Activated T-cell treated with anti-CD3 and anti-CD28 coated beads for 24 hours (primary cell): ENCODE measurements at regions not wholly inside any gene's neighbourhood (a gene's known extent, or its start where the extent isn't known, plus 50 kb on each side); places are given as distances from the start of the nearest gene placed in this dataset.

ENCODE experiments used
- DNase-seq: peaks from one replicate; pipeline ENCODE4 v3.0.0-alpha.2; 2020; ENCODE audit warnings: low read depth

DNA sequence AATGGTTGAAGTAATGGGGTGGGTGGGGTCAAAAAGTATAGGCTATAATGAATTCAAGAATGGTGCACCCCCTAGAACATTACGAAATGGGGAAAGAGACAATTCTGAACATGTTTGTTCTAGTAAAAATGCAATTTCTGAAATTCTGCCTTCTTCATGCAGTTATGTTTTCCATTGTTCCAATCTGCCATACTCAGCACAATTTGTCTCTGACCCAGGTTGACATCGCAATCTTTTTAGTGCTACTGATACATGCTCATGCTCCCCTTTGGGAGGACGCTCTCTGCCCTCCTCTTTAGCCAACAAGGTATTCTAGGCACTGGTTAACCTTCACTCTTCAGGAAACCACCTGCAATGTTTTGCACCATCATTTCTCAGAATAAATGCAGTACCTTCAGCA is 1303.9 kb upstream of the PIK3C3 start:
- DNase-seq, result no peak

DNA sequence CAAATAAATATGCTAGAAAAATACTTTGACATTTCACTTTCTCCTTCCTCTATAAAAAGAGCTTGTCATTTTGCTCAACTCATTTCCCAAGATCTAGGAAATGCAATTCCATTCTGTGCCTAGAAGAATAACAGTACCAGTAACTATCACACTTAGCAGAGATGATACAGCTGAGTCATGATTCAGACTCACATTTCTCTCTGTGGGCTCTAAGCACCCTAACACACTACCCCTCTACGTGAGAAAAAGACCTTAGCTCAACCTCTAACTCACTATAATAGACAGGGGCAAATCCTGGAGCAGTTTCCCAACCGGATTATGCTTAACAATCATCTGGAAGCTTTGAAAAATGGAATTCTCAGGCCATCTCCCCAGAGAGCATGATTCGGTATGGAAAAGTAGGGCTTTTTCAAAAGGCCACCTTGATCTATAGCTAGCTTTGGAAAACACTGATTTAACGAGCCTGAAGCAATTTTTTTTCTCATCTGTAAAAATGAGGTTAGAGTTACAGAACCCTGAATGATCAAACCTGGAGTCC is 1312.3 kb upstream of the PIK3C3 start:
- DNase-seq, result no peak

DNA sequence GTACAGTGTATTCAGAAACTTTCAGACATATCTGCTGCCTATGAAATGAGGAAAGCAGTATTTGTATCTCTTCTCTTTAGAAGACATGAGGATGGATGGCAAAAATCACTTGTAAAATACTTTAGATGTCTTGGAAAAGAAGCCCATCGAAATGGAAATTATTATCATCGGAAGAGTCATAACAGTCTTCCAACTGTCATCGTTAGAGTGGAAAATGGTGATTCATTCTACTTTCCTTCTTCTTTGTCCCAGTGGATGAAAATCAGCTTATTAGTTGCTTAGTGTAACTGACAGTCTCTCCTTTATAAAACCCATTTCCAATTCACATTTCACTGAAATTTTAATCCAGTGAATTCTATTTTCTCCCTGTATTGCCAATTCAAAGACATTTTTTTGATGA is 1323.7 kb upstream of the PIK3C3 start:
- no peak for DNase-seq

DNA sequence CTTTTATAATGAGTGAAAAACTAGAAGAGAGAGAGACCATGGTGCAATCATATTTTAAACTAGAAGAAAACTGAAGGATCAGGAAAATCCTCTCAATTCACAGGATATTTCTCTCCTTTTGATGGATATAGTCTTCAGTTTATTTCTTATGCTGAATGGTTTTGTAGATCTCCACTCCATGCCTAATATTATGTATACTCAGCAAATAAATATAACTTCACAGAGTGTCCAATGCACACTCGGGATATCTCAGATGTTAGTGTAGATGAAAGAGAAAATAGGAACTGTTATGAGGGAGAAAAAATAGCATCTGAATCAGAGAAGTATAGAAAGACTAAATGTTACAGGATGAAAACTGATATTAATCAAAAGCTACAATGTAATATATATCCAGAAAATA is 1324.5 kb upstream of the PIK3C3 start:
- no peak for DNase-seq

DNA sequence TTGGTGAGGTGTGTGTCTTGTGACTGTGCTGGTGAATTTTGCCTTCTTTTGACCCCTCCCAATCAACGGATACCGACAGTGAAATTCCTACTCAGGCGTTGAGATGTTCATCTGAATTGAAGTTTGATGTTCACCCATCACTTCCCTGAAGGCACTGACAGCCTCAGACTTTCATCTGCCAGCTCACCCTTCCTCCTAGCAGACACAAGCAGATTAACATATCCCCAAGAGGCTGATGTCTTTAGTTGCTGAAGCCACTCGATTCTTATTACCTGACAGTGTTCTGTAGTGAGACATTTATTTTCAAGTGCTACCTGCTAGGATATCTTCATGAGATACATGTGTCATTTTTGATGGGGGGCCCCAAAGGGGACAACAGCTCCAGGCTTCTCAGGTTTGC is 1330.1 kb upstream of the PIK3C3 start:
- DNase-seq, result no peak

DNA sequence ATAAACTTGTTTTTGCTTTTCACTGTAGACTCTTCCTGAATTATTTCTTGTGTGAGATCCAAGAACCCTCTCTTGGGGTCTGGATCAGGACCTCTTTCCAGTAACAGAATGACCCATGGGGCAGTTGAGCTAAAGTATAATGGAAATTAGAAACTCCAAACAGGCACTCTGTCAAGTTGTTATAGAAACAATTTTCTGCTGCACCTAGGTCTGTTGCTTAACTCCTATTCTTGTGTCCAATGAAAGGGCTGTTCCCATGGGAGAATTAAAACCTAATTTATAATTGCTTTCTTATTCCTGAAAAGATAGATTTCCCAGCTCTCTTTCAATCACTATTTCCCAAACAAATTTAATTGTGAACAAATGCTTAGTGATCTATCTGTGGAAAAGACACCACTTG is 1341.3 kb upstream of the PIK3C3 start:
- no peak for DNase-seq

DNA sequence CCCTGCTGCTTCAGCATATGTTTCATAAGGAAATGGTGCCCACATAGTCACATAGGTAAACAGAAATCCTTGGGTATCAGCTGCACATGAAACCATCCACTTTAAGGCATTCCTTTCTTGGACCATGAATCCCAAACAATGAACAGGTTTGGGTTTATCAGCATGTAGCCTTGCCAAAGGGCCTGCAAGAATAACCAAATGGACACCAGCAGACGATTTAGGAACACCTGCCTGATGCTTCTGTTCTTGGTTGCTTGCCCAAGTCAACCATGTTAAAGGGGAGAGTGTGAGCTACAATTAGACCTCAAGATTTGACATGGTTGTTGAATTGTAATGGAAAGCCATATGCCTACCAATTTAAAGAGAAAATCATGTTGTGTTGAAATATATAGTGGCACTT is 1342.7 kb upstream of the PIK3C3 start:
- no peak for DNase-seq

DNA sequence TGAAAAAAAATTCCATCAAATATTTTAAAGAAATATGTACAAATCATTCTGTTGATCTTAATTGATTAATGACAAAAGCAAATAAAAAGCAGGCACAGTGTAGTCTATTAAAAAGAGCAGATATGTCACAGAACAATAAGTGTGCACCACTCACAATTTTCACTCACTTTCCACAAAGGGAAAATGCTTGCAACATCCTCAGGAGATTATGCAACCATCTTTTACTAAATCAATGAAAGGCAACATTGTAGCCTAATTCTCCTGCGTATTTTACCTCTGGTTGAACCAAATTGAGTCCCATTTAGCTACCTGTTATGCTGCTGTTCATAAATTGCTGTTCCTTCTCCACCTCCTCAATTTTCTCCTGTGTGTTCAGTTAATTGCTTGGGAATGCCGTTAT is 1346.8 kb upstream of the PIK3C3 start:
- no peak for DNase-seq

DNA sequence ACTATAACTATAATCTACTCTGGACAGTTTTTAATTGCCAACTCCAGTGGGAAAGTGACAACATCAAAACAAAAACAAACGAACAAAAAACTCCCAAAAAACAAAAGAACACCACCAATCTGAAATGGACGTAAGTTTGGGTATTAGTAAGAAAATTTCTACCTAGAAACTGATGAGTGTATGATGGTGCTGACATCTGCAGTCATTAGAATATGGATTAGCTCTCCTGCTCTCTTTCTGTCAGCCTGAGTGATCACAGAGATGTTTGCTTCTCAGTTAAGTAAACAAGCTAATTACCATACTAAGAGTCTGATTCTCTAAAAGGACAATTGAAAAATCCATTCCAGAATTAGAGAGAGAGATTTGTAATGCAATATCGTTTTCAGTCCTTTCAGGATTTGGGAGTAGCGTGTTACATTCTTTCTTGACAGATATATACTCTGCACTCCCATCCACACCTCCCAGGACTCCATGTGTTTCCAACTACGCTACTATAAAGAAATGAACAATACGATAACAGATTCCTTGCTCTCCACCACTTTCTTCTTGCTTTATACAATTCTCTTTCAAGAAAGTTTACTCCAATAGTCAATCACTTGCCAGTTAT is 1347.4 kb upstream of the PIK3C3 start:
- no peak for DNase-seq

DNA sequence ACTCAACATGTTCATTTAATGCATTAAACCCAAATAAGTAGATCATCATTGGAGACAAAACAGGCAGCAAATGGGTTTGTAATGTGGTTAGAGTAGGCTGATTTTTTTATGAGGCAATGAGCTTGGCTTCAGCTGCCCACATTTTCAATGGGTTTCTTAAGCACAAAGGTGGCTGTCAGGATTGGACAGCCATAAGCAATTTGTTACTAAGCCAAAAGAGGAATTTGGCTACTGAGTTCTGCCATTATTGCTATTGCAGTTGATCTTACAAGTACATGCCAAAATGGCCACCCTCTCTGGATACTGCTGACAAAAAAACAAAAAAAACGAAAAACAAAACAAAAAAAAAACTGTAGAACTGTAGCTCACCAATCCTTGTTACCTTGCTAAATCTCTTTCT is 1348.0 kb upstream of the PIK3C3 start:
- no peak for DNase-seq

DNA sequence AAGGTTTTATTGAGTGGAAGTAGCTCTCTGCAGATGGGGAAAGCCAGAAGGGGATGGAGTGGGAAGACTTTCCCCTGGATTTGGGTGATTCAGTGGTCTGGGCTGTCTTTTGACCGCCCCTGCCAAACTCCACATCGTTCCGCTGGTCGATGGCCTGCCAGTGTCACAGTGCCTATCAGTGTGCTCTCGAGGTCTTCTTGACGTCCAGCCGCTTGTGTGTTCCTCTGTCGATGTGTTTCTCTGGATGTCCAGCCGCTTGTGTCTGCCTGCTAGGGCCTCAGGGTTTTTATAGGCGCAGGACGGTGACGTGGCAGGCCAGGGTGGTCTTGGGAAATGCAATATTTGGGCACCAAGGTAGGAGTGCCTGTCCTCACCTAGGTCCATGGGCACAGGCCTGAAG is 1371.4 kb upstream of the PIK3C3 start:
- no peak for DNase-seq

DNA sequence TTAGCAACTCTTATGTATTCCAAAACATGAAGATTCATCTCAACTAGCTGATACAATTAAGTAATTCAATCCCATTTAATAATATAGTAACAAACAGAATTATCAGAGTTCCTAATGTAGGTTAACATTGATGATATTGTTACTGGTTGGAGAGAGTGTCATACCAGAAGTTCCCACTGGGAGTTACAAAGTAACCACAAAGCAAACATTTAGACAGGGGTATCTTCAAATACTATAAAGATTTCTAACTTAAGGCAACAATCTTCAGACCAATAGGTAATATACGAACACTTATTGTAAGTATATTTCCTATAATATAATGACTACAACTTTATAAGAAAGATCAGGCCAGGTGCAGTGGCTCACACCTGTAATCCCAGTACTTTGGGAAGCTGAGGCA is 1372.9 kb upstream of the PIK3C3 start:
- DNase-seq, result no peak

DNA sequence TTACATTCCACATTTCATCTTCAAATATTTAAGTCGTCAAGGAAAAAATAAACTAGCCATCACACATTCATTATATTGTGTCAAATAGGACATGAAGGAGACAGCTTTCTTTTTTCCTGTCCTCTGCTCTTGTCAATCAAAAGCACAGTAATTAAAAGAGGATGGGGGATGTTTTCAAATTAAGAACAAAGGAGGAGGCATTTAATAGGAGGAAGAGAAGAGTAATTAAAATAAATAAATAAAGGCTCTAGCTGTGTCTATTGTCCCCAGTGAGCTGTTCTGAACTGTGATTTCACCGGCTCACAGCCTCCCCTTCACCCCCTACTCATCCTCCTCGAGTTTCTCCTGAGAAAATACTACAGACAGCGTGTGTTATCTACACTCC is 1377.1 kb upstream of the PIK3C3 start:
- DNase-seq, result no peak

DNA sequence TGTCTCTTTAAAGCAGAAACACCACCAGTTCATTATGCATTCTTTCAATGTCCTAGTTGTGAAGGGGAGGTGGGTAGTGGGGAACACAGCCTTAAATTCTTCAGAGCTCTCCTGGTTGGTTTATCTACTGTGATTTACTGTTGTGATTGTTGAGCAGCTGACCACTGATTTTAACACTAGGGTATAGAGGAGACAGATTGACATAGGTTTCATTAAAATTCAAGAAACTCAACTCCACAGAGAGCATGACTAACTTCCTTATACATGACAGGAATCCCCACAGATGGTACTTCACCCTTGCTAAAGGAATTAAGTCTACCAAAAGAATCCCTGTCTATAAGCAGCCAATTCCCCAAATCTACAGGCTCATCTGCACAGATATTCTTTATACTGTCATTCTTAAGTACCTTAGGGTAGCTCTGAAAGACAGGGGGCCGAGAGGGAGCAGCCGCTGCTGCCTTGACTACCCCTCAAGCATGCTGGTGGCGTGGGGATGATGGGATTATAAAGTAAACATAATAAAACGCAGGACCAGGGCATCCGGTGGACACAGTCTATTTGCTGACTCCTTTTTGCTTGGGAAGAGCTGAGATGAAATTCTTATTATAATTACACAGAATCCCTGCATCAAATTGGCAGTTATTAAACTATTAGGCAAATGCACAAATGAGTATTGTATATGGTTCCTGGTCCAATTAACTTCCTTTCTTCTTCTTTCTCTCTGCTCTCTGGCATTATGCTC is 1377.6 kb upstream of the PIK3C3 start:
- DNase-seq, result no peak

DNA sequence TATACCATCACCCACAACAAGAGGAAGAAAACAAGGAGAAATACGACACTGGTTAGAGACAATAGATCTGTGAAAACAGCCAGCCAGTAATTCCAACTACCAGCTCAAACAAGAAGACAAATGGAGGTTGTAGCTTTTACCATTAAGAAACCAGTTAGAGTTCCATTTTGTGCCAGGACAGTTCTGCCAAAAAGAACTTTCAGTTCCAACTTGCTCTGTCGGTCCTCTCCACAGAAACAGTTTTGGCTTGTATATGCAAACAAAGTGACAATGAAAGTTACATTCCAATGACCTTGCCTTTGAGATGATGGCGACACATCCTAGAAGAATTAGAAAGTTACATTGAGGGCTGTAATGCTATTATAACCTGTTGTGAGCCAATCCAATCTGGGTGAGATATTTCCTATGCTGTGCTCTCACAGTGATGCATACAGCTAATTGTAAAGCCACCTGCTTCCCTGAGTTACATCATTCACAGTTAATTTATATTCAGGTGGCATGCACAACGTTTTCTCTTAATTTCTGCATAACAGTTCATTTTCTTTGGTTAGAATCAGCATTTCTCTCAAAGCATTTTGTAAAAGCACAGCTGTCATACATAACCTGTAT is 1378.4 kb upstream of the PIK3C3 start:
- DNase-seq, result no peak

DNA sequence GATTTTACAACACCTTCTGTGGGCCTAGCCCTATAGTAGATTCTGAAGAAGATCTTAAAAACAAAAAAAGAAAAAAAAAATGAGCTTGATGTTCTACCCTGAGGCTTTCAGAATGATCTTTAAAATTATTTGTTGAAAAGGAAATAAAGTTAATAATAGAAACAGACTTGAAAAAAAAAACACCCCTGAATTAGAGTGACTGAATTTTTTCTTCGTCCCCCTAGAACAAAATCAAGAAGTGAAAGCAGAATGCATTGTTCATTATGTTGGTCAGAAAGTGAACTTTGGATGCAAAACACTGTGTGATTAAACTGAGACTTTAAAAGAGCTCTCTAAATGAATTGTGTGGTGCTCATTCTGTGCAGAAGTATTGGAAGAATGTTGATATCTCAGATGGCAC is 1384.4 kb upstream of the PIK3C3 start:
- DNase-seq, result no peak

DNA sequence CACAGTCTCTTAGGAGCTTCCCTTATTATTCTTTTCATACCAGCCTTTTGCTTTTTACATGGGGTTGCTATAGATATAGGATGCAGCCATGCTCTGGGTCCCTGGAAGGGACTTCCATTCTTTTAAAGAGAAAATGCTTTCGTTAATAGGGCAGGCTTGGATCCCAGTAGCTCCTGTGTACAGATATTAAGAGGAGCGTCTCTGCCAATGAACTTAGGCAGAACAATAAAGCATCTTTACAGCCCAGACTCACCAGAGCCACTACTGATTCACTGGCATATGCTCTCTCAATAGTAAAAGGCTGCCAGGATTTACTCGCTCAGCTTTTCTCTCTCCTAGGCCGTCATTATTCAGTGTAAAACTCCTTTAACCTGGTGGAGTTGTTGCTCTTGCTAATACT is 1385.4 kb upstream of the PIK3C3 start:
- no peak for DNase-seq

DNA sequence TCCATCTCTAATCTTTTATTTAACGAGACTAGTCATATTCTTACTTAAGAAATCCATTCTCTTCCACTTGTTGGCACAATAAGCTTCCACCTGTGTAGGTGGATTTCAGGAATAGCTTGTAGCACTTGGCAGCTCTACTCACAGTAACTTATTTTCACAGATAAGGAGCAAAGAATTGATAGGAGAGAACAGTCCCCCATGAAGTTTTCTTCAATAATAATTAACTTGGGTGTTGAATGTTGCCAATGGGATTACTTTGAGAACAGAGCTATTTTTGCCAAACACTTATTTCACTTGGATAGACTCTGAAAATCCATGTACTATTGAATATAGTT is 1388.6 kb upstream of the PIK3C3 start:
- no peak for DNase-seq

DNA sequence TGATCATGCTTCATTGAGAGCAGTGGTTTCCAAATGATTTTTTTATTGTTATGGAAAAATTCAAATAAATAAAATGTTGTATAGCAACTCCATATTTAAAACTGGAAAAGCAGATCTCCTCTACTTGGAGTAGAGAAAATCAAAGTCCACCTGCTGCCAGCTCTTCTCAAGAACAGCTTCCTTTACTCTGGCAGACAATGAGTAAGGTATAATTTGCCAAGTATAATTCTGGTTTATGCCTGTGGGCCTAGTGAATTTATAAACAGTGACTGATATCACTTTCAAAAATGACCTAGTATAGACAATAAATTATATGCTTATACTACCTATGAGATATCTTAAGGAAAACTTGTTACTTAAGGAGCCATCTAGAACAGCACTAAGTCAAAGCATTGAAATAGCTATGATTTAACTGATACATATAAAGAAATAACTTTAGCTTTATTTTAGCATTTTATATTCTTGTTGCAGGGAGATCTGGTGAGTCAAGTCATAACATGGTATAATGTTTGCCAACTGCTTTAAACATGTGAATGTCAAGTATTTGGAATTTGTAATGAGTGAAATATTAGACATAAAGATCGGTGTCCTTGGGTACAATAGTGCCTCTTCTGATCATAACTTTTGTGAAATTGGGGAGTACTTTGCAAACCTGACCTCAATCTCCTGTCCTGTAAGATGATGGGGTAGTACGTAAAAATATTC is 1389.1 kb upstream of the PIK3C3 start:
- no peak for DNase-seq

DNA sequence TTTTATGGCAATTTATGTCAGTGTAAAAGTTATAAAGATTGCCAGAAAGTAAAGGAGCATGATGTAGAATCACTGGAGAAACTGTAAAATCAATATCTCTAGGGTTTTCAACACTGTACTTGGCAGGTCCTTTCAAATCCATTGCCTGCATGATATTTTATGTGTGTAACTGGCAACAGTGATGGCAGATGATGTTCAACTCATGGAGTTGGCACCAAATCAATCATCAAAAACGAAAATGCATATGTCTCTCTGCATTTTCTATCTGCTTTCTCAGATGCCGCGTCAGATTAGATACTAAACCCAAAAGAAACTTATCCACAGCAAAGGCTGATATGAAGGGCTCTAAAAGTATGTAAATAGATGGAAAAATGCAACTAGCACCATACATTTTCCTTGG is 1395.5 kb upstream of the PIK3C3 start:
- DNase-seq, result no peak

DNA sequence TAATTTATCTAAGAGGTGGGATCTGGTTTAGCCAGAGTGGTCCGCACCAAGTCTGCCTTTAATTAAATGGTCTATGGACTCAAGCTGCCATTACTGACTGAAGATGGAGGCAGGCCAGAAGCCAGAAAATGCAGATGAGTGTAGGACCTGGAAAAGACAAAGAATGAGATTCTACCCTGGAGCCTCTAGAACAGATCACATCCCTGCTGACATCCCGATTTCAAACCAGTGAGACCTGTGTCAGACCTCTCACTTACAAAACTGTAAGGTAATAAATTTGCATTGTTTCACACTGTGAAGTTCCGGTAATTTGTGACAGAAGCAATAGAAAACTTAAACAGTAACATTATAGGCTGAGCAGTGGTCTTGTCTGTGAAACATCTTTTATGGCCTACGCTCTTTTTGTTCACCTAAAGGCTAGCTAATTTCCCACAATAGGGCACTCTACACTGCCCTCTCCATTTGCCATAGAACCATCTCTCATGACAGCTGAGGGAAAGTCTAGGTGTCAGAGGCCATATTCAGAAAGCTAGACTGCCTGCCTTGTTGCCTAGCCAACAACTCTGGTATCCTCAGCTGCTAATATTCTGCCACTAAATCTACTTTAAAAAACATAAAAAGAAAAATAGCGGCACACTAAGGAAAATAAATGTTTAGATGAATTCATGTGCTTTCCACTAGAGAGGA is 1396.2 kb upstream of the PIK3C3 start:
- DNase-seq, result no peak

DNA sequence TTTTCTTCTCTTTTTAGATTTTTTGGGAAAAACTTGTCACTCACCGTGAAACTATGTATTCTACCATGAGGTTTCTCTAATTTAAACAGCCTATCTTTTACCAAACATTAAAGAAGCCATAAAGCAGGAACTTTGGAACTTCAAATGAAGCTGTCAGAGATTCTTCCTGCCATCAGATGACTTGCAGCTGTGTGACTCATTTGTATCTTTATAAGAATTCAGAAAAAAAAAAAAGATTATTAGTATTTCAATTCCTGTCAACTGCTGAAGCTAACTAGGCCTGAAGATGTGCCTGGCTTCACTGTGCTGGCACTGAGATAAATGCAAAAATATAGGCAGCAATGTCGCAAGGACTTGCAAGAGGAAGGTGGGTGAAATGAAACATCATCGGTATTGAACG is 1399.1 kb upstream of the PIK3C3 start:
- DNase-seq, result no peak

DNA sequence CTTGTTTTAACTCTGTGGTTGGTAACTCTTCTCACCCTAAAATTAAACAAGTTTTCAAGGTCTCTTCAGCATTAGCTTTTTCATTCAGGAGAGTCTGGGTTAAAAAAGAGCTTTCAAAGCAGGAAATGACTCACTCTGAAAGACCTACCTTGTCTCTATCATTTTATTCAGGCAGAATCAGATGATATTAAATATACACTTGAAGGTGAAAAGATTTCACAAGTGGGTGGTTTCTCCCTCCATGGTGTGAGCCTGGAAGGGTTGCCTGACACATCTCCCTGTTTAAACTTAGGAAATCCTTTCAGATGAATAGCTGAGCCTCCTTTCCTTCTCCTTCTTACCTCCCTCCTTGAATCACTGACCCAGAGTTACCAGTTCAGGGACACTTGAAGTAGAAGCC is 1402.0 kb upstream of the PIK3C3 start:
- no peak for DNase-seq
